Effector memory CD4-positive, alpha-beta T cell (primary cell): ENCODE measurements at regions not wholly inside any gene's neighbourhood (a gene's known extent, or its start where the extent isn't known, plus 50 kb on each side); places are given as distances from the start of the nearest gene placed in this dataset.

Experiments
- DNase-seq, 3 donors: peaks; one replicate each; pipeline ENCODE4 v3.0.0-alpha.2; 2020
- H3K27ac ChIP-seq: 2 replicates; pipeline ENCODE4 v1.7.0; 2013; ENCODE audit warnings: mild to moderate bottlenecking, low read length, moderate library complexity; ENCODE audit not compliant: insufficient read depth, poor library complexity, severe bottlenecking
- H3K27me3 ChIP-seq: replicated peaks from 2 replicates; pipeline ENCODE4 v1.7.0; 2013; ENCODE audit warnings: mild to moderate bottlenecking, low read length; ENCODE audit not compliant: insufficient read depth, control insufficient read depth, poor library complexity, severe bottlenecking
- H3K36me3 ChIP-seq: 2 replicates; pipeline ENCODE4 v1.7.0; 2013; ENCODE audit warnings: mild to moderate bottlenecking, low read length, moderate library complexity; ENCODE audit not compliant: control insufficient read depth, insufficient read depth
- H3K4me1 ChIP-seq: 2 replicates; pipeline ENCODE4 v1.7.0; 2013; ENCODE audit warnings: low read length, mild to moderate bottlenecking; ENCODE audit not compliant: control insufficient read depth, insufficient read depth, poor library complexity, severe bottlenecking
- H3K4me3 ChIP-seq: 2 replicates; pipeline ENCODE4 v1.7.0; 2013; ENCODE audit warnings: low read length, low read depth, mild to moderate bottlenecking; ENCODE audit not compliant: insufficient read depth, poor library complexity, severe bottlenecking
- H3K9me3 ChIP-seq: 2 replicates; pipeline ENCODE4 v1.7.0; 2013; ENCODE audit warnings: mild to moderate bottlenecking, low read length, moderate library complexity; ENCODE audit not compliant: control insufficient read depth

DNA sequence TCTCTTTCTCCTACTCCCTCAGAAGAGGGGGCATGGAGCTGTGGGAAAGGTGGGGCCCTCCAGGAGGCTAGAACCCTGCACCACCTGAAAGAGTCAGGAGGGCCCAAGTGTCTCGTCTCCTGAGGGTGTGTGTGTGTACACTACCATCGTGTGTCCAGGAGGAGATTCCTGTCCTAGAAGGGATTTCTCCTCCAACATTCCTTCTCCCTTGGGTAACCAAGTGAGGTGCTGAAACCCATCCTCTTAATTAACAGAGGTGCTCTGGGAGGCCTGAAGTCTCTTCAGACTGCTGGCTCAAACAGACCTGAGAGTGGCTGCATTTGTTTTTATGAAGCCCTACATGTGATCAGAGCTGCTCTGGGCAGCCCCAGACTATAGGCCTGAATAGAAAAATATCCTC lies 61.1 kb upstream of the FAM169A start:
- H3K27ac ChIP-seq, result no peak overlapping the region
- no peaks in the 10 kb centered on the region for H3K9me3 ChIP-seq
- DNase-seq, result no peak
- H3K4me3 ChIP-seq, result no peak overlapping the region
- H3K36me3 ChIP-seq, result no peaks in the 10 kb centered on the region
- no peaks in the 10 kb centered on the region for H3K4me1 ChIP-seq
- no peaks in the 10 kb centered on the region for H3K27me3 ChIP-seq

DNA sequence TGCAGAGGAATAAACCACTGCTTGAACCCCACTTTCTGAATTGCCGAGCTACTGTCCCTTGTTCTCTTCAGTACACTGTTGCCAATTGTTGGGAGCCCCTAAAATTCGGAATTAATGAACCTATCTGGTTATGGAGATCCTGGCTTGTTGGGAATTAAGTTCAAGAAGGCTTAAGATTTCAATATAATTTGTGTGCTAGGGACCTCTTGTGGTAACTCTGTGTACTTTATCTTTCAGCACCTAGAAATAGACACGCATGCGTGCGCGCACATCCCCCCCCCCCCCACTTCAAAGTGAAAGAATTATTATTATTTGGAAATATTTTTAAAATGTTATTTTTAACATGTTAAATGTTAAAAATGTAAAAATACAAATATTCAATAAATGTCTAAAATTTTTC lies 53.3 kb upstream of the FAM169A start:
- H3K4me3 ChIP-seq, result no peak overlapping the region
- no peaks in the 10 kb centered on the region for H3K9me3 ChIP-seq
- H3K27me3 ChIP-seq, result no peaks in the 10 kb centered on the region
- H3K4me1 ChIP-seq, result no peaks in the 10 kb centered on the region
- no peaks in the 10 kb centered on the region for H3K36me3 ChIP-seq
- no peak overlapping the region for H3K27ac ChIP-seq
- DNase-seq, result no peak

DNA sequence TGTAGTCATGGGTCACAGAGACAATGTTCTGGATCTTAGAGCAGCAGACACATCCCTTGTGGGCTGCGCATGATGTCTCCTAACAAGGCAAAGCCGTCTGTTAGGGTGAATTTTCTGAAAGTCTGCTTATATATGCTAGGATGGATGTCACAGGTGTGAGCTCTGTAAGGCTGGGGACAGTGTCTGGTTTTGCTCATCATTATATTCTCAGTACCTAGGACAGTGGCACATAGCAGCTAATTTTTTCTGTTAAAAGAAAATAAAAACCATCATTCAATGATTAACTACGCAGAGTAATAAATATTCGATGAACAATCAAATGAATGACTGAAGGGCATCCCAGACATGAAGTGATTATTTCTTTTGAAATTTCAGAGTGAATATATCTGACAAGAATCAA lies 52.9 kb upstream of the FAM169A start:
- no peaks in the 10 kb centered on the region for H3K4me1 ChIP-seq
- H3K36me3 ChIP-seq, result no peaks in the 10 kb centered on the region
- H3K9me3 ChIP-seq, result no peaks in the 10 kb centered on the region
- no peak for DNase-seq
- no peaks in the 10 kb centered on the region for H3K27me3 ChIP-seq
- no peak overlapping the region for H3K27ac ChIP-seq
- no peak overlapping the region for H3K4me3 ChIP-seq

DNA sequence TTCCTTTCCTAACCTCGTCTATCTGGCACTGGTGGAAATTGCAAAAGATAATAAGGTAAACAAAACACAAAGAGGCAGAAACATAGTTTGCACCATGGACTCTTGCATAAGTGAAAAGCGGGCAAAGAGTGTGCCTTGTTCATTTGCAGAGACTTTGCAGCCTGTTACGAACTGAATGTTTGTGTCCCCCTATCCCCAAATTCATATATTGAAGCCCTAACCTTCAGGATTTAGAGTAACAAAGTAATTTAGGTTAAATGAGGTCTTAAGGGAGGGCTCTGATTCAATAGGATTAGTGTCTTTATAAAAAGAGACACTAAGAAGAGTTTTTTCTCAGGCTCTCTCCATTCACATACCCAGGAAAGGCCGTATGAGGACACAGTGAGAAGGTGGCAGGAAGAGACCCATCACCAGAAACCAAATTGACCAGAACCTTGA lies 52.1 kb upstream of the FAM169A start:
- Histone ChIP-seq H3K27ac (no peak overlapping the region), H3K4me1 (no peaks in the 10 kb centered on the region), H3K4me3 (no peak overlapping the region), H3K9me3 (no peaks in the 10 kb centered on the region), H3K36me3 (no peaks in the 10 kb centered on the region), H3K27me3 (no peaks in the 10 kb centered on the region)
- no peak for DNase-seq

DNA sequence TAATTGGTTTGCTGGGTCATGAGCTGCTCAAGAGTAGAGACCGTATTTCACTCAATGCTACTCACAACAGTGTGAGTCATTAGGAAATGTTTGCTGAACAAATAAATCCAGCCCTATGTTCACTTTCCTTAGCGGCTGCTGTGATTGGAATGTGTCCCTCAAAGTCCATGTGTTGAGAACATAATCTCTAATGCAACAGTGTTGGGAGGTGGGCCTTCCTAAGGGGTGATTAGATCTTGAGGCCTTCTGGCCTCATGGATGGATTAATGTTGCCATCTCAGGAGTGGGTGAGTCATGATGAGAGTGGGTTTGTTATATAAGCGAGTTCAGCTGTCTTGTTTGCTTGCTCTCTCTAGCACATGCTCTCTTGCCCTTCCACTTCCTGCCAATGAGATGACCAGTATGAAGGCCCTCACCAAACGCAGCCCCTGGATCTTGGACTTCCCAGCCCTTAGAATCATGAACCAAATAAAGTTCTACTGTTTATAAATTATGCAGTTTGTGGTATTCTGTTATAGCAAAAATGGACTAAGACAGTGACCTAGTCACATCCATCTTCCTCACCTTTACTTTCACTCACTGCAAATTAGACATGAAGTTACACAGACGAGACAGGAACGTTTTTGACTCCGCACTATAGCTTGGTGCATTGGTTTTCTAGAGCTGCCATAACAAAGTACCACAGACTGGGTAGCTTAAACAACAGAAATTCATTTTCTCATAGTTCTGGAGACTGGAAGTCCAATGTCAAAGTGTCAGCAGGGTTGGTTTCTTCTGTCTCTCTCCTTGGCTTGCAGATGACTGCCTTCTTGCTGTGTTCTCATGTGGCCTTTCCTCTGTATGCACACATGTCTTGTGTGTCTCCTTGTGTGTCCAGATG lies 50.9 kb upstream of the FAM169A start:
- no peak overlapping the region for H3K4me3 ChIP-seq
- no peaks in the 10 kb centered on the region for H3K9me3 ChIP-seq
- no peak for DNase-seq
- no peaks in the 10 kb centered on the region for H3K27me3 ChIP-seq
- H3K36me3 ChIP-seq, result no peaks in the 10 kb centered on the region
- H3K27ac ChIP-seq, result no peak overlapping the region
- no peaks in the 10 kb centered on the region for H3K4me1 ChIP-seq
